ENCODE measurements at regions not wholly inside any gene's neighbourhood (a gene's known extent, or its start where the extent isn't known, plus 50 kb on each side); places are given as distances from the start of the nearest gene placed in this dataset.
"Not testable (repeated sequence)": the region's sequence is repeated elsewhere in the genome, so short reads cannot be mapped to it uniquely, and the experiment has no call there.

- Histone ChIP-seq H3K36me3 (ENCODE audit: control insufficient read depth in 1 of 2, insufficient read depth in 2 of 2, low read length in 2 of 2) (no peaks in the 10 kb centered on the region), H2AFZ (ENCODE audit: low read depth, low read length, poor library complexity, severe bottlenecking) (no peak overlapping the region), H3K9me2 (ENCODE audit: insufficient read depth) (no peaks in the 10 kb centered on the region), H3K9me3 (ENCODE audit: control insufficient read depth in 1 of 2, insufficient read depth in 1 of 2, low read depth in 1 of 2, low read length in 2 of 2) (peaks cover 4 to 26% of the 10 kb centered on the region in 2 experiments; a peak in 2 of 4 replicates), H3K4me3 (replicated peaks in 1 of 2; ENCODE audit: low read depth in 1 of 2, low read length in 2 of 2) (no peak overlapping the region), H3K4me1 (ENCODE audit: control insufficient read depth in 1 of 2, insufficient read depth in 2 of 2, low read length in 2 of 2) (no peaks in the 10 kb centered on the region), H3K27ac (ENCODE audit: low read depth, low read length) (no peak overlapping the region), H3K79me2 (ENCODE audit: insufficient read depth, low read length) (no peaks in the 10 kb centered on the region), H3K27me3 (ENCODE audit: insufficient read depth, low read length) (no peaks in the 10 kb centered on the region), H3K4me2 (ENCODE audit: low read length) (no peak overlapping the region), H3K9ac (ENCODE audit: low read length) (no peak overlapping the region), H4K20me1 (ENCODE audit: insufficient read depth) (no peaks in the 10 kb centered on the region)
- RAD21 ChIA-PET (ENCODE audit: low non-redundant PET in 1 of 2, low total read pairs in 2 of 2, uncharacterized antibody in 2 of 2, unreplicated experiment in 2 of 2) = no interaction called here
- CTCF ChIA-PET = no interaction called here
- no peak for DNase-seq (ENCODE audit: low read depth, low spot score)
- TF ChIP-seq EZH2phosphoT487 (IDR thresholded peaks at IDR 0.05; ENCODE audit: borderline replicate concordance) = no peak
- intact Hi-C loops (cut with micrococcal nuclease) = no loop called here
- BruUV-seq (replicated peaks) = no TSS peak
- POLR2A ChIA-PET = no interaction called here
- ATAC-seq = no peak
These were observed 478.0 kb upstream of the DDX18 start for GRCh38 chr2:117336496-117336895.

GRCh38 chr2:117337981-117338380, 476.5 kb upstream of the DDX18 start:
- ATAC-seq; BruUV-seq (replicated peaks); POLR2A ChIA-PET: not testable (repeated sequence)

GRCh38 chr2:117339980-117340379, 474.5 kb upstream of the DDX18 start:
- Histone ChIP-seq H2AFZ (ENCODE audit: low read depth, low read length, poor library complexity, severe bottlenecking) (no peak overlapping the region), H3K9ac (ENCODE audit: low read length) (no peak overlapping the region), H3K9me2 (ENCODE audit: insufficient read depth) (no peaks in the 10 kb centered on the region), H3K79me2 (ENCODE audit: insufficient read depth, low read length) (no peaks in the 10 kb centered on the region), H3K4me2 (ENCODE audit: low read length) (no peak overlapping the region), H3K4me1 (ENCODE audit: control insufficient read depth in 1 of 2, insufficient read depth in 2 of 2, low read length in 2 of 2) (no peaks in the 10 kb centered on the region), H3K36me3 (ENCODE audit: control insufficient read depth in 1 of 2, insufficient read depth in 2 of 2, low read length in 2 of 2) (no peaks in the 10 kb centered on the region), H3K27ac (ENCODE audit: low read depth, low read length) (no peak overlapping the region), H3K9me3 (ENCODE audit: control insufficient read depth in 1 of 2, insufficient read depth in 1 of 2, low read depth in 1 of 2, low read length in 2 of 2) (peaks cover 11 to 25% of the 10 kb centered on the region in 2 experiments; a peak in 2 of 4 replicates), H3K27me3 (ENCODE audit: insufficient read depth, low read length) (no peaks in the 10 kb centered on the region), H3K4me3 (replicated peaks in 1 of 2; ENCODE audit: low read depth in 1 of 2, low read length in 2 of 2) (no peak overlapping the region), H4K20me1 (ENCODE audit: insufficient read depth) (no peaks in the 10 kb centered on the region)
- intact Hi-C loops (cut with micrococcal nuclease) = no loop called here
- ChIA-PET POLR2A (no interaction called here), RAD21 (ENCODE audit: low non-redundant PET in 1 of 2, low total read pairs in 2 of 2, uncharacterized antibody in 2 of 2, unreplicated experiment in 2 of 2) (no interaction called here), CTCF (no interaction called here)
- no TSS peak for BruUV-seq (replicated peaks)
- DNase-seq (ENCODE audit: low read depth, low spot score) (no peak), ATAC-seq (no peak)
- TF ChIP-seq CTCF (IDR thresholded peaks at IDR 0.05 in 2 of 3, conservative IDR thresholded peaks at IDR 0.05 in 1 of 3; ENCODE audit: borderline replicate concordance in 1 of 3, insufficient read depth in 1 of 3, low read depth in 2 of 3, low read length in 2 of 3) (no peak), POLR2AphosphoS5 (IDR thresholded peaks at IDR 0.05; ENCODE audit: low read depth, low read length) (no peak), CEBPB (IDR thresholded peaks at IDR 0.05; ENCODE audit: low read depth) (no peak), ELF1 (IDR thresholded peaks at IDR 0.05; ENCODE audit: borderline replicate concordance, low read depth) (no peak), TCF7L2 (IDR thresholded peaks at IDR 0.05; ENCODE audit: borderline replicate concordance, extremely low read depth, insufficient read depth, insufficient read length) (no peak), EZH2phosphoT487 (IDR thresholded peaks at IDR 0.05; ENCODE audit: borderline replicate concordance) (no peak), ZBTB33 (IDR thresholded peaks at IDR 0.05; ENCODE audit: extremely low read depth, insufficient replicate concordance, low read length) (no peak)

More at GRCh38 chr2:117337981-117338380, 476.5 kb upstream of the DDX18 start:
- H3K79me2 ChIP-seq (ENCODE audit: insufficient read depth, low read length); H3K4me1 ChIP-seq (ENCODE audit: control insufficient read depth in 1 of 2, insufficient read depth in 2 of 2, low read length in 2 of 2); CTCF ChIA-PET; DNase-seq (ENCODE audit: low read depth, low spot score); intact Hi-C loops (cut with micrococcal nuclease); H3K4me3 ChIP-seq (replicated peaks in 1 of 2; ENCODE audit: low read depth in 1 of 2, low read length in 2 of 2); H3K9ac ChIP-seq (ENCODE audit: low read length); H4K20me1 ChIP-seq (ENCODE audit: insufficient read depth); H3K27ac ChIP-seq (ENCODE audit: low read depth, low read length); H3K27me3 ChIP-seq (ENCODE audit: insufficient read depth, low read length); H2AFZ ChIP-seq (ENCODE audit: low read depth, low read length, poor library complexity, severe bottlenecking); H3K36me3 ChIP-seq (ENCODE audit: control insufficient read depth in 1 of 2, insufficient read depth in 2 of 2, low read length in 2 of 2); H3K9me2 ChIP-seq (ENCODE audit: insufficient read depth); H3K4me2 ChIP-seq (ENCODE audit: low read length); RAD21 ChIA-PET (ENCODE audit: low non-redundant PET in 1 of 2, low total read pairs in 2 of 2, uncharacterized antibody in 2 of 2, unreplicated experiment in 2 of 2): not testable (repeated sequence)
- H3K9me3 ChIP-seq (ENCODE audit: control insufficient read depth in 1 of 2, insufficient read depth in 1 of 2, low read depth in 1 of 2, low read length in 2 of 2) = peaks cover 4 to 32% of the 10 kb centered on the region in 2 experiments; a peak in 2 of 4 replicates
